Hepatocyte (in vitro differentiated cells): ENCODE measurements at regions not wholly inside any gene's neighbourhood (a gene's known extent, or its start where the extent isn't known, plus 50 kb on each side); places are given as distances from the start of the nearest gene placed in this dataset.

Experiments used
- CTCF ChIP-seq: fragments of 200-600 bp; sonication (generic); IDR thresholded peaks from 2 replicates; pipeline ENCODE4 v1.5.1; 2016; ENCODE audit warnings: antibody characterized with exemption, mild to moderate bottlenecking; ENCODE audit not compliant: poor library complexity
- EZH2phosphoT487 ChIP-seq: fragments of 200-600 bp; sonication (generic); IDR thresholded peaks from one replicate; pipeline ENCODE4 v1.6.1; 2018; ENCODE audit warnings: antibody characterized with exemption, mild to moderate bottlenecking, low read depth, moderate library complexity; ENCODE audit not compliant: unreplicated experiment, severe bottlenecking

- TF ChIP-seq CTCF (no peak), EZH2phosphoT487 (no peak)
These were observed 144.0 kb upstream of the FBXO33 start for GRCh38 chr14:39576258-39576657.
